Activated CD4-positive, alpha-beta T cell treated with anti-CD3 and anti-CD28 coated beads, Interleukin-2, amount 10 ng/mL, durations not matched to agents 7 days and 5 days (primary cell): ENCODE measurements at regions not wholly inside any gene's neighbourhood (a gene's known extent, or its start where the extent isn't known, plus 50 kb on each side); places are given as distances from the start of the nearest gene placed in this dataset.

Experiments
- CTCF ChIA-PET: fragments of 350-600 bp; sonication (Branson Sonifier 250); formaldehyde crosslinking; loops from one replicate; lab custom pipeline; 2021; ENCODE audit warnings: antibody characterized with exemption; lab: Charles Lee
- POLR2A ChIA-PET: fragments of 350-600 bp; sonication (Branson Sonifier 250); formaldehyde crosslinking; loops from one replicate; lab custom pipeline; 2021; ENCODE audit warnings: antibody characterized with exemption; lab: Charles Lee
- DNase-seq: peaks from one replicate; pipeline ENCODE4 v3.0.0-alpha.2; 2020
- H3K27ac Mint-ChIP-seq: one replicate; pipeline ENCODE4 v1.8.0; 2021; ENCODE audit warnings: mild to moderate bottlenecking, moderate library complexity, mixed read lengths
- H3K27me3 Mint-ChIP-seq: one replicate; pipeline ENCODE4 v1.8.0; 2021; ENCODE audit warnings: mixed read lengths
- H3K36me3 Mint-ChIP-seq: one replicate; pipeline ENCODE4 v1.8.0; 2021; ENCODE audit warnings: low read depth, mixed read lengths
- H3K4me1 Mint-ChIP-seq: one replicate; pipeline ENCODE4 v1.8.0; 2021; ENCODE audit warnings: mixed read lengths
- H3K4me3 Mint-ChIP-seq: one replicate; pipeline ENCODE4 v1.8.0; 2021; ENCODE audit warnings: mild to moderate bottlenecking, moderate library complexity, mixed read lengths
- H3K9me3 Mint-ChIP-seq: one replicate; pipeline ENCODE4 v1.8.0; 2021; ENCODE audit warnings: mixed read lengths

DNA sequence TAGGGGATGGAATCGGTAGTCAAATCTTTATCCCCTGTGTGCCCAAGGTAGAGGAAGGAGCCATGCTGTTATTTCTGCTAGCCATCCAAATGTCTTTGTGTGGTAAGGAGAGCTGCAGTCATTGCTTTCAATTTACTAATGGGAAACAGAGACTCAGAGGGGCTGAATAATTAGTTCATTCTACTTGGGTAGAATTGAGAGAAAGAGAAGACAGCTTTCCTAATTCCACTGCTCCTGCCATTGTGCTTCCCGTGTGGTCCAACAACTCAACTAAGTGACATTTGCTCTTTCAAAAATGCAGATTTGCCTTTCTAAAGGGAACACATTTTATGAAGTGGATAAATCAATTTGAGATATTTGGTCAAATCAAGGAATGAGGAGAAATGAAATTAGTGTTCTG lies 136.1 kb downstream of the AQP4 start:
- Mint-ChIP-seq H3K27ac (no peak overlapping the region), H3K4me3 (no peak overlapping the region), H3K36me3 (no peaks in the 10 kb centered on the region), H3K9me3 (no peaks in the 10 kb centered on the region), H3K27me3 (peaks cover 13% of the 10 kb centered on the region), H3K4me1 (no peaks in the 10 kb centered on the region)
- no peak for DNase-seq
- ChIA-PET CTCF (no interaction called here), POLR2A (no interaction called here)

DNA sequence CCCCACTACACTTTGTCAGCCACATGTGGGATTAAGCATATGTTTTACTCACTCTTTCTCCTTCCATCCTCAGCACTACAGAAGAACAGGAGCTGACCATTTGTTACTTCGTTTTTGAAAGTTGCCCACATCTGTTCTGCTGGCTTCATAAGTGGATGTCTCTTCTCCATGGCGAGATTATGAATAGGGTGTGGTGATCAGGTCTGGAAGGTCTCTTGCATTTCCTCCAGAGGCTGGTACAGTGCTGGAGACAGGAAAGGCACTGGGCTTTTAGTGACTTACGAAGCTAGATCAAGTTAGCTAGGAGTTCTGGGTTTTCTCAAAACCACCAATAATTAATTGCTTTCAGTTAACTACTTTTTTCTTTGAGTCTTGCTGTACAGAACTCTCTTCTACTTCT lies 136.5 kb downstream of the AQP4 start:
- H3K9me3 Mint-ChIP-seq = no peaks in the 10 kb centered on the region
- no peaks in the 10 kb centered on the region for H3K36me3 Mint-ChIP-seq
- CTCF ChIA-PET = no interaction called here
- H3K27ac Mint-ChIP-seq = no peak overlapping the region
- peaks cover 17% of the 10 kb centered on the region for H3K27me3 Mint-ChIP-seq
- POLR2A ChIA-PET = no interaction called here
- no peaks in the 10 kb centered on the region for H3K4me1 Mint-ChIP-seq
- no peak overlapping the region for H3K4me3 Mint-ChIP-seq
- DNase-seq = no peak

DNA sequence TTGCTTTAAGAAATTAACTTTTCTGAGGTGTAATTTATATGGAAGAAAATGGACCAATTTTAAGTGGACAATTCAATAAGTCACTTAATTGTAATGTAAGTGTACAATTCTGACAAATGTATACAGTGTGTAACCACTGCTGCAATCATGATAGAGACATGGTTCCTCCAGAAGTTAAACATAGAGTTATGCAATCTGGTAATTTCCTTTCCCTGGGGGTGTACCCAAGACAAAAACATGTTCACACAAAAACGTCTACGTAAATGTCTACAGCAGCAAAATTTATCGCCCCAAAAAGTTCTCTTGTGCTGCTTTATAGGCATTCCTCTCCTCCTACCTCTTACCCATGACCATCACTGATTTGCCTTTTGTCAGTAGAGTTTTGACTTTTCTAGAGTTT lies 141.5 kb downstream of the AQP4 start:
- no peak overlapping the region for H3K4me3 Mint-ChIP-seq
- ChIA-PET CTCF (no interaction called here), POLR2A (no interaction called here)
- no peak overlapping the region for H3K27ac Mint-ChIP-seq
- H3K9me3 Mint-ChIP-seq = no peaks in the 10 kb centered on the region
- H3K27me3 Mint-ChIP-seq = peaks cover 15% of the 10 kb centered on the region
- DNase-seq = no peak
- H3K4me1 Mint-ChIP-seq = no peaks in the 10 kb centered on the region
- H3K36me3 Mint-ChIP-seq = no peaks in the 10 kb centered on the region

DNA sequence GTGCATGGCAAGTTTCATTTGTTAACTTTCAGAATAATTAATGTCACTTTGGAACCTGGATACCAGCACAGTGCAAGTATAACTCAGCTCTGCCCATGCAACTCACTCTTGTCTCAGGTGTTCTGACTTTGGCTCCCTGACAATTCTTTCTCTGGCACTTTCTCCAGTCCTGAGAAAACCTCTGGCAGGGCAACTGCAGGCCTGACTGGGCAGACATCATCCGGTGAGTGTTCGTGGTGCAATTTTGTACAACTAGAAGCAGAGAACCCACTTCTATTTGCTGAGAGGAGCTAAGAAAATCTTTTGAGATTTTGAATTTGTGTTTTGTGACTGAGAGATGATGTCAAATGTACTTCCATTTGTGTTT lies 143.0 kb downstream of the AQP4 start:
- no peaks in the 10 kb centered on the region for H3K4me1 Mint-ChIP-seq
- peaks cover 16% of the 10 kb centered on the region for H3K27me3 Mint-ChIP-seq
- DNase-seq = no peak
- ChIA-PET POLR2A (no interaction called here), CTCF (no interaction called here)
- no peaks in the 10 kb centered on the region for H3K36me3 Mint-ChIP-seq
- H3K27ac Mint-ChIP-seq = no peak overlapping the region
- H3K9me3 Mint-ChIP-seq = no peaks in the 10 kb centered on the region
- H3K4me3 Mint-ChIP-seq = no peak overlapping the region

DNA sequence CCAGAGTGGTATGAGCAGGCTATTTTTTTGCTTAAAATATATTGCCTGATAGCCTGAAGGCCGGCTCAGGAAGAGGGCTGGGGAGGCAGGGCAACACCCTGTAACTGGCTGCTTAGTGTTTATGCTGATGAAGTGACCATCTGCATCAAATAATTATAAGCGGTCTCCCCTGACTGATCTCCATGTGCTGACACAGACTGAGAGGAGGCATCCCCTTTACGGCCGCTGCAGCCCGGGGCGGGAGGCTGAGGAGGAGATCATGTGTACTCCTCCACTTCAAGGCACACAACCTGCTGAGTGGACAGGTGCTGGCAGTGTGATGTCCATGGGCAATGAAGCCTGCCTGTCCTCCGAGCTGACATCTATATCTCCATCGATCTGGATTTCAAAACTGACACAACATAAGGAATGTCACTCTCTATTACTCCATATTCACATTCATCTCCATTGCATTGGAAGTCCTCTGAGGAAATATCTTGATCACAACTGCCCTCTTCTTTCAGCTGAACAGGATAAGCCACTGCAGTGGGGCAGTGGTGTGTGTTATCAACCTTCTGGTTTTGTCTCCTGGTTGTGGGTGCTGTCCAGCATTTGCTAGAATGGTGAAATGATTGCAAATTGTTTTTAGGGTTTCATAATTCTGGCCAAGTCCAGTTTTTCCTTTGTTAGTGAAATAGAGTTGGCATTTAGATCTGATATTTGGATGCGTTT lies 143.5 kb downstream of the AQP4 start:
- DNase-seq = no peak
- H3K27me3 Mint-ChIP-seq = peaks cover 14% of the 10 kb centered on the region
- ChIA-PET POLR2A (no interaction called here), CTCF (no interaction called here)
- H3K36me3 Mint-ChIP-seq = no peaks in the 10 kb centered on the region
- no peaks in the 10 kb centered on the region for H3K9me3 Mint-ChIP-seq
- no peaks in the 10 kb centered on the region for H3K4me1 Mint-ChIP-seq
- H3K27ac Mint-ChIP-seq = no peak overlapping the region
- H3K4me3 Mint-ChIP-seq = no peak overlapping the region

DNA sequence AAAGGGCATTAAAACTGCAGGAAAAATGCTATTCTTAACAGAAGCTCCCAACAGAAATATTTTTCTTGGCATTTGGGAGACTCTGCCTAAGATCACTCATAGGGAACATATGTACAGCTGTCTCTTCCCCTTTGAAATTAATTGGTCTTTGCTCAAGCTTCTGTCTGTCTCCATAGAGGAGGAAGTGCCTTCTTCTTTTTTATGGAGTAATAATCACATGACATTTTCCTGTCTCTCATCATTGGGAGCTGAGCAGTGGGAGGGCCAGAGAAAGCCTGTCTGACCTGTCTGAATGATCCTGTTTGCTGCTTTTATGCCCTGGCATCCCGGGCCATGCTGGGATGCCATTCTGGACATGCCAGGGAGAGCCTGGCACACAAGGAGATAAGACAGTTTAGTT lies 145.6 kb downstream of the AQP4 start:
- Mint-ChIP-seq H3K4me1 (peaks cover under 1% of the 10 kb centered on the region), H3K4me3 (no peak overlapping the region), H3K27ac (no peak overlapping the region), H3K9me3 (no peaks in the 10 kb centered on the region), H3K27me3 (peaks cover 9% of the 10 kb centered on the region), H3K36me3 (no peaks in the 10 kb centered on the region)
- DNase-seq = no peak
- CTCF ChIA-PET = no interaction called here
- POLR2A ChIA-PET = no interaction called here

DNA sequence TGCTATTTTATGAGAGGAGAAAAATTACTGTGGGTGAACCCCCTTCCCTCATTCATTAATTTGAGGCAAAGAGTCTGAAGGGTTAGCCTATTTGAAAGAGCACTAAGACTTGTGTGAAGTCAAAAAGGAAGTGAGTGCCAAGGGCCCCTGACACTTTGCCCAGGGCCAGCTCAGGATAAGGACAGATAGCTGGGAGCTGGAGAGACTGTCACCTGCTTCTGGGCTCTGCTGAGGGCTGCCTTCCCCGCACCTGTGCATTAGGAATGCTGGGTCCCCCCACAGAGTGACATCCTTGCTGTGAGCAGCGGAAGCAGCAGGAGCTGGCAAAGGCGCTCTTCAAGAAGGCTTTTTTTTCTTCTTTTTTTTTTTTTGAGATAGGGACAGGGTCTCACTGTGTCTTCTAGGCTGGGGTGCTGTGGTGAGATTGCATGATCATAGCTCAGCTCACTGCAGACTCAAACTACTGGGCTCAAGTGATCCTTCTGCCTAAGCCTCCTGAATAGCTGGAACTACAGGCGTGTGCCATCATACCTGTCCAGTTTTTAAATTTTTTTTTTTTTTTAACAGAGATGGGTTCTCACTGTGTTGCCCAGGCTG lies 148.3 kb downstream of the AQP4 start:
- Mint-ChIP-seq H3K27ac (no peak overlapping the region), H3K4me3 (no peak overlapping the region), H3K36me3 (peaks cover 2% of the 10 kb centered on the region), H3K27me3 (peaks cover 10% of the 10 kb centered on the region), H3K9me3 (peaks cover 7% of the 10 kb centered on the region), H3K4me1 (peaks cover 9% of the 10 kb centered on the region)
- POLR2A ChIA-PET = no interaction called here
- CTCF ChIA-PET = no interaction called here
- no peak for DNase-seq

DNA sequence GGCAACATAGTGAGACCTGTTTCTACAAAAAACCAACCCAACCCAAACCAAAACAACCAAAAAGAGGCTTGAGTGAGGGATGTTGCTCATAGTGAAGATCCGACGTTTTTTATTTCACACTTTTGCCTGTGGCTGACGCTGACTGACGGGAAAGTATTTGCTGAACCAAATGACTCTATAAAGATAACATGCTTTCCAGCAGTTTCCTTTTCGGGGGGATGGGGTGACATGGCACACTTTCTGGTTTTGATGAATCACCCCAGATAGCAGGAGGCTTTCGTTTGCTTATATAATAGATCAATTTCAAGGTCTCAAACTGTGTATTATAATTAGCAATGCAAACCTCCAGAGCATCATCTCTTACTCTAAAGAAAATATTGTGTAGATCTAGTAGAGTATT lies 150.8 kb downstream of the AQP4 start:
- CTCF ChIA-PET = no interaction called here
- Mint-ChIP-seq H3K9me3 (peaks cover 7% of the 10 kb centered on the region), H3K36me3 (peaks cover 2% of the 10 kb centered on the region), H3K4me3 (no peak overlapping the region), H3K27me3 (peaks cover 12% of the 10 kb centered on the region), H3K27ac (no peak overlapping the region), H3K4me1 (peaks cover 23% of the 10 kb centered on the region)
- POLR2A ChIA-PET = no interaction called here
- DNase-seq = no peak

DNA sequence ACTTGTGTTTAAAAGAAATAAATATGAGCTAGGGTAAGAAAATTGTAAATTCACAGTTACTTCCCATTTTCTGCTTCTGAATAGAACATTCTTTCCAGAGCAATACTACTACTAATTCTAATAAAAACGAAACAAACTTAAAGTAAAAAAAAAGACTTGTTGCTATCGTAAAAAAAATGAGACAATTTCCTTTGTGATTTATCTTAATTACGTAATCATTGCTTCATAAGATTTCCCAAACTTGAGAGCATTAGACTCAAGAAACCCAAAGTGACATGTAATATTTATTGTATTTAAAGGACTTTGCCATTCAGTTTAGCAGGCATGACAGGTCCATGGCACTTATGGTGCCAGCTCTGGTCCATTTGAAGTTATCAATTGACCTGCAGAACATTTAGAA lies 153.8 kb downstream of the AQP4 start:
- Mint-ChIP-seq H3K36me3 (peaks cover 2% of the 10 kb centered on the region), H3K4me1 (peaks cover 23% of the 10 kb centered on the region), H3K4me3 (no peak overlapping the region), H3K27me3 (peaks cover 19% of the 10 kb centered on the region), H3K9me3 (peaks cover 7% of the 10 kb centered on the region), H3K27ac (no peak overlapping the region)
- DNase-seq = no peak
- ChIA-PET CTCF (no interaction called here), POLR2A (no interaction called here)

DNA sequence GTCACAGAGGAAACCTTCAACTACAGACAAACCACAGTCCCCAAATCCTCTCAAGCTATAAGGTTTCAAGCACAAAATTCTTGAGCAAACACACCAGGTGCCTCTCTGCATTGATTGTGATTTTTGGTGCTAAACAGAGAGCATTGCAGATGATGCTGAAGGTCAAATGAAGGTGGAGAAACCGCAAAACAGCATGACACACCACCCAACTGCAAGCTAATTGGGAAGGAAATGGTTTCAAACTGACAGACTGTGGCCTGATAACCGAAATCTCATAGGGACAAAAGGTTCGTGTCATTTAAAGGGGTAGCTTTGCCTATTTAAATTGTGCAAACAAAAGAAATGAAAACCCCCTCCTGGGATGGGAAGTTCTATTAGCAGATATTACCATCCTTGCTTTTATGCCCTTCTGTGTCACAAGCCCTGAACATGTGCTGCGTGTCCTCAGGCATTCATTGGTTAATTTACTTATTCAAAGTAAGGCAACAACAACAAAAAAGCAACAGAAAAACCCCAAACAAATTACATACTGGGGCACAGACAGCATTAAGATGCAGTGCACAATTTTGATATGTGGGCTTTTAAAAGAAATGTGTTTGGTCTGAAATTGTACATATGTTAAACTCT lies 154.9 kb downstream of the AQP4 start:
- no peak overlapping the region for H3K27ac Mint-ChIP-seq
- peaks cover 19% of the 10 kb centered on the region for H3K27me3 Mint-ChIP-seq
- peaks cover 7% of the 10 kb centered on the region for H3K9me3 Mint-ChIP-seq
- peaks cover 2% of the 10 kb centered on the region for H3K36me3 Mint-ChIP-seq
- H3K4me1 Mint-ChIP-seq = peaks cover 23% of the 10 kb centered on the region
- CTCF ChIA-PET = interaction anchor here (0.9 kb wide), 1 partner anchor 10 kb away, joined by 5 read pairs; no protein-coding TSS in a partner anchor
- POLR2A ChIA-PET = no interaction called here
- H3K4me3 Mint-ChIP-seq = no peak overlapping the region
- peak; percentile 40 for DNase-seq

DNA sequence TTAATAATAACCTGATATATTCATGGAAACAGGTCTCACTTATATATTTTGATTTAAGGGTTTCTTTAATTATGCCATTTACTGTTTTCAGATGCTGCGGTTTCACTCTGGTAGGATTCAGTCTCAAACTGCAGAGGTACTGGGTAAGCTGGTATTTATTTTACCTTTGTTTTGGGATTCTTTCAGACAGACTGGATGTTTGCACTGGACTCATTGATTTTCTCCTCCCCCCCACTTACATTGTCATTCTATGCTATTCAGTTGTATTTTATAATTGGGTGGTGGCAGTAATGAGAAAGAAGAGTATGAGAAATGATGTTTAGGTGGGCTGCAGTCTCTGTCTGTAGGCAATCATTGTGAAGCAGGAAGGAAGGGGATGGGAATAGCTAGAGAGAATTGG lies 155.6 kb downstream of the AQP4 start:
- peaks cover 23% of the 10 kb centered on the region for H3K27me3 Mint-ChIP-seq
- H3K27ac Mint-ChIP-seq = no peak overlapping the region
- no peak for DNase-seq
- peaks cover 7% of the 10 kb centered on the region for H3K9me3 Mint-ChIP-seq
- H3K4me3 Mint-ChIP-seq = no peak overlapping the region
- ChIA-PET POLR2A (no interaction called here), CTCF (interaction anchor here (0.9 kb wide), 1 partner anchor 9 kb away, joined by 5 read pairs; no protein-coding TSS in a partner anchor)
- peaks cover 2% of the 10 kb centered on the region for H3K36me3 Mint-ChIP-seq
- peaks cover 22% of the 10 kb centered on the region for H3K4me1 Mint-ChIP-seq

DNA sequence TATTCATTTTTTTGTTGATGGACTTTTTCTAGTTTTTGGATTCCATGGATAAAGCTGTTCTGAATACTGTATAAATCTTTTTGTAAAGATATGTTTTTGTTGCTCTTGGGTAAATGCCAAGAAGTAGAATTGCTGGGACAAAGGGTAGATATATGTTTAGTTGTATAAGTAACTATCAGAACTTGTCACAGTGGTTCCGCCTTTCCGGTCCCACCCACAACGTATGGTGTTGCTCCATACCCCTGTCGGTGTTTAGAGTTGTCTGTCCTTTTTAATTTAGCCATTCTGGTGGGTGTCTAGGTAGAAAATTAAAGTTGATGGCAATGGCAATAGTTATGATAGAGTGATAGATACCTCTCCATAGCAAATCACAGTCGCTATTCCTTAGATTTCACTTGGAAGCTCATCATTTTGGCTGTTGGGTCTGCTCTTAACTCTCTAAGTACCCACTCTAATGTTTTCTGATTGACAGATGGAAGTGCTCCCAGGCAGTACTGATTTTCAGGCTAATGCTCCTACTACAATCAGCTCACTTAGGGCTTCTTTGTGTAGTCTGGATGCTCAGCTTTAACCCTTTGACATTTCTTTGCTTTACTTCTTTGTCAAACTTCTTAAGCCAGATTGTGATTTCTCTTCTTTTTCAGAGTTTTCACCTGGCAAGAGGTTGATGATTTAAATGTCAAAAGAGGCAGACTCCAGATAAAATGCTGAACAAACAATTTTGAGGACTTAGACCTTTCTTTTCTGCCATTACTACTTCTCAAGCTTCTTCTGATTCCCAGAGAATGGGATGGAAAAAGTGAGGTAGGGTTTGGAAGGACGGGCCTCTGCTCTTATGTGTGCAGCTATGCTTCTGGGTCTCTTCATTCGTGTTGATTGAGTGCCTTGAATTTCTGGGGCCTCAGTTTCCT lies 156.4 kb downstream of the AQP4 start:
- CTCF ChIA-PET = no interaction called here
- H3K27ac Mint-ChIP-seq = no peak overlapping the region
- no peak overlapping the region for H3K4me3 Mint-ChIP-seq
- DNase-seq = no peak
- peaks cover 2% of the 10 kb centered on the region for H3K36me3 Mint-ChIP-seq
- H3K9me3 Mint-ChIP-seq = peaks cover 5% of the 10 kb centered on the region
- peaks cover 23% of the 10 kb centered on the region for H3K27me3 Mint-ChIP-seq
- POLR2A ChIA-PET = no interaction called here
- H3K4me1 Mint-ChIP-seq = peaks cover 15% of the 10 kb centered on the region

DNA sequence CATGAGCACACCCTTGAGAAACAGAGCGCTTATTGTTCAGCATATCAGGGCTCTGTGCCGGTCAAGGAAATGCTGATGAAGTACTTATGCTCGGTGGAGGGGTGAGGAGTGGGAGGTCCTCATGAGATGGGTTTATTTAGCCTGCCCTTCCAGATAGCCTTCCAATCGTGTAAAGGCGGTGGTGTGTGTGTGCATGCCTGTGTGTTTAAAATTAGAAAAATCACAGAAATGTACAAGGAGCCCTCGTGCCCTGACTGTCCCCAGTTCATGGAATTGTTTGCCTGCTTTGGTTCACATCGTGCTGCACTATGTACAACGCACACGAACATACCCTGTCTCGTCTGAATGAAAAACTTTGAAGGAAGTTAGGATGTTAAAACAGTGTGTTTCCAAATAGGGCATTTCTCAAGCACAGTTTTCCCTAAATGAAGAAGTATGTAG lies 158.6 kb downstream of the AQP4 start:
- Mint-ChIP-seq H3K9me3 (no peaks in the 10 kb centered on the region), H3K4me3 (no peak overlapping the region), H3K4me1 (peaks cover 13% of the 10 kb centered on the region), H3K27ac (no peak overlapping the region), H3K27me3 (peaks cover 19% of the 10 kb centered on the region), H3K36me3 (no peaks in the 10 kb centered on the region)
- ChIA-PET CTCF (no interaction called here), POLR2A (no interaction called here)
- DNase-seq = no peak
